HCT116 (cell line): ENCODE measurements at regions not wholly inside any gene's neighbourhood (a gene's known extent, or its start where the extent isn't known, plus 50 kb on each side); places are given as distances from the start of the nearest gene placed in this dataset.

ENCODE experiments used
- ATAC-seq: fragments of 200-7000 bp; cut with Tn5 transposase; 2 replicates; pipeline ENCODE4 v1.9.1; 2020; ENCODE audit warnings: mild to moderate bottlenecking, moderate library complexity
- BruUV-seq: library from RNA; stranded (reverse); fragments of 400-500 nt; replicated peaks from 2 replicates; lab custom pipeline; 2021; lab: Mats Ljungman, UMichigan
- CTCF ChIA-PET: fragments of 300-600 bp; sonication (Branson Sonifier 250); formaldehyde crosslinking; loops from one replicate; lab custom pipeline; 2021; ENCODE audit warnings: antibody characterized with exemption; lab: Charles Lee
- POLR2A ChIA-PET: fragments of 300-600, 350-600 bp; sonication (Branson Sonifier 250); formaldehyde crosslinking; loops from one replicate; lab custom pipeline; 2021; ENCODE audit warnings: antibody characterized with exemption; lab: Charles Lee
- RAD21 ChIA-PET, 2 experiments: fragments of 300-600 bp; sonication (Branson Sonifier 250); formaldehyde crosslinking; loops; one replicate each; lab custom pipeline; 2023; ENCODE audit warnings: low total read pairs in 2 of 2; ENCODE audit not compliant: uncharacterized antibody in 2 of 2, unreplicated experiment in 2 of 2, low non-redundant PET in 1 of 2; lab: Charles Lee
- DNase-seq: peaks from one replicate; pipeline ENCODE4 v3.0.0-alpha.2; 2010; ENCODE audit warnings: low read depth, low spot score
- H2AFZ ChIP-seq: fragments of 200-600 bp; shearing (Covaris generic), sonication (generic); 2 replicates; pipeline ENCODE4 v1.6.1; 2017; ENCODE audit warnings: low read depth, mixed run types, mixed read lengths, antibody characterized with exemption, low read length; ENCODE audit not compliant: poor library complexity, severe bottlenecking
- H3K27ac ChIP-seq: 2 replicates; pipeline ENCODE4 v1.5.1; 2012; ENCODE audit warnings: low read depth, low read length
- H3K27me3 ChIP-seq: fragments of 200-600 bp; sonication (generic); 2 replicates; pipeline ENCODE4 v1.6.1; 2016; ENCODE audit warnings: mixed run types, low read length, mixed read lengths; ENCODE audit not compliant: insufficient read depth
- H3K36me3 ChIP-seq, 2 experiments: fragments of 200-500 bp in 1 of 2; fragments of 200-600 bp in 1 of 2; sonication (Bioruptor generic) in 1 of 2; sonication (generic) in 1 of 2; 2 replicates each; pipeline versions ENCODE4 v1.5.1 to v1.6.1; 2014 to 2016; ENCODE audit warnings: low read length in 2 of 2, inconsistent platforms in 1 of 2, mixed read lengths in 1 of 2, mixed run types in 1 of 2; ENCODE audit not compliant: insufficient read depth in 2 of 2, control insufficient read depth in 1 of 2
- H3K4me1 ChIP-seq, 2 experiments: fragments of 200-600 bp in 1 of 2; sonication (generic) in 1 of 2; 2 replicates each; pipeline versions ENCODE4 v1.5.1 to v1.6.1; 2012 to 2017; ENCODE audit warnings: low read length in 2 of 2, inconsistent platforms in 1 of 2, mild to moderate bottlenecking in 1 of 2, mixed read lengths in 1 of 2, mixed run types in 1 of 2, moderate library complexity in 1 of 2; ENCODE audit not compliant: insufficient read depth in 2 of 2, control insufficient read depth in 1 of 2
- H3K4me2 ChIP-seq: fragments of 200-600 bp; sonication (generic); 2 replicates; pipeline ENCODE4 v1.6.1; 2017; ENCODE audit warnings: mixed run types, low read length, mixed read lengths
- H3K4me3 ChIP-seq, 2 experiments: fragments of 200-600 bp in 1 of 2; sonication (generic) in 1 of 2; replicated peaks in 1 of 2; 2 replicates each; pipeline ENCODE4 v1.5.1; 2011 to 2016; ENCODE audit warnings: low read length in 2 of 2, control low read depth in 1 of 2, low read depth in 1 of 2, mild to moderate bottlenecking in 1 of 2, mixed read lengths in 1 of 2, mixed run types in 1 of 2
- H3K79me2 ChIP-seq: fragments of 200-600 bp; sonication (generic); 2 replicates; pipeline ENCODE4 v1.6.1; 2017; ENCODE audit warnings: mild to moderate bottlenecking, mixed run types, low read length, moderate library complexity, mixed read lengths; ENCODE audit not compliant: insufficient read depth
- H3K9ac ChIP-seq: fragments of 200-600 bp; sonication (generic); 2 replicates; pipeline ENCODE4 v1.6.1; 2016; ENCODE audit warnings: low read length, mixed read lengths
- H3K9me2 ChIP-seq: fragments of 200-600 bp; sonication (generic), shearing (Covaris generic); 2 replicates; pipeline ENCODE4 v1.6.1; 2017; ENCODE audit warnings: mixed run types, mild to moderate bottlenecking, moderate library complexity; ENCODE audit not compliant: insufficient read depth
- H3K9me3 ChIP-seq, 2 experiments: fragments of 200-500 bp in 1 of 2; fragments of 200-600 bp in 1 of 2; sonication (Bioruptor generic) in 1 of 2; sonication (generic) in 1 of 2; 2 replicates each; pipeline ENCODE4 v1.6.1; 2014 to 2017; ENCODE audit warnings: low read length in 2 of 2, mixed read lengths in 2 of 2, inconsistent platforms in 1 of 2, low read depth in 1 of 2, mild to moderate bottlenecking in 1 of 2, mixed run types in 1 of 2, moderate library complexity in 1 of 2; ENCODE audit not compliant: control insufficient read depth in 1 of 2, insufficient read depth in 1 of 2
- H4K20me1 ChIP-seq: fragments of 200-600 bp; sonication (generic), shearing (Covaris generic); 2 replicates; pipeline ENCODE4 v1.6.1; 2017; ENCODE audit warnings: mixed run types, mild to moderate bottlenecking, moderate library complexity; ENCODE audit not compliant: insufficient read depth
- CEBPB ChIP-seq: IDR thresholded peaks from 2 replicates; pipeline ENCODE4 v1.6.1; 2012; ENCODE audit warnings: low read depth
- EZH2phosphoT487 ChIP-seq: fragments of 200-600 bp; IDR thresholded peaks from 2 replicates; pipeline ENCODE4 v1.6.1; 2018; ENCODE audit warnings: antibody characterized with exemption, borderline replicate concordance
- JUND ChIP-seq: IDR thresholded peaks from 2 replicates; pipeline ENCODE4 v1.6.1; 2012
- POLR2A ChIP-seq: IDR thresholded peaks from 2 replicates; pipeline ENCODE4 v1.7.0; 2011; ENCODE audit warnings: borderline replicate concordance; ENCODE audit not compliant: insufficient read depth, insufficient read length; ENCODE audit errors: extremely low read depth
- intact Hi-C: fragments of 100-400 bp; cut with micrococcal nuclease; formaldehyde crosslinking; loops from 2 replicates; pipeline ENCODE4 v1.10.0; 2022
- TF ChIP-seq, protein P1 (sequence below): IDR thresholded peaks from 2 replicates; pipeline ENCODE4 v1.6.1; 2012; ENCODE audit warnings: low read depth

DNA sequence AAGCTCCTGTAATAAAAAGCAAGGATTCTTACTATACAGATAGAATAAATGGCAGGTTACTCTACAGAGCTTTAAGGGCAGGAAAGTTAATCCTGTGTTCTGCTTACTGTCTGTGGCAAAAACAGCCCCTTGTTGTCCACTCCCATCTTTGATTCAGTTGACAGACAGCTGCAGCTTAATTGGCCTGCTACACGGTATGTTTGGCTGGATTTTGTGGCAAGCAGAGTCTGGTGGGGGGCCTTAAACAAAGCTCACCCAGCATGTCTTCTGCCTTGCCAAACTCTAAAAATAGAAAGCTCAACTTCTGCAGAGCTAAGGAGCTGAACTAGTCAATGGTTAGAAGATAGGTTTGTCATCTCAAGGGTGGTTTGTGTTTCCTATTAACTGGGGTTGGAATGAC is 407.2 kb downstream of the HLX start:
- ATAC-seq, result no peak
- Histone ChIP-seq H4K20me1 (no peaks in the 10 kb centered on the region), H3K79me2 (no peaks in the 10 kb centered on the region), H3K9ac (no peak overlapping the region), H3K4me1 (peaks cover 0 to 2% of the 10 kb centered on the region in 2 experiments; a peak in 1 of 4 replicates), H3K27me3 (no peaks in the 10 kb centered on the region), H3K9me2 (no peaks in the 10 kb centered on the region), H3K27ac (no peak overlapping the region), H3K4me3 (no peak overlapping the region), H3K9me3 (no peaks in the 10 kb centered on the region), H3K4me2 (no peak overlapping the region), H2AFZ (no peak overlapping the region), H3K36me3 (no peaks in the 10 kb centered on the region)
- ChIA-PET CTCF (interaction anchor here (1.1 kb wide), 1 partner anchor 22 kb away, joined by 5 read pairs; no protein-coding TSS in a partner anchor), RAD21 (no interaction called here), POLR2A (no interaction called here)
- no peak for DNase-seq
- BruUV-seq, result no TSS peak
- TF ChIP-seq EZH2phosphoT487 (no peak), JUND (no peak)
- intact Hi-C loops, result no loop called here

DNA sequence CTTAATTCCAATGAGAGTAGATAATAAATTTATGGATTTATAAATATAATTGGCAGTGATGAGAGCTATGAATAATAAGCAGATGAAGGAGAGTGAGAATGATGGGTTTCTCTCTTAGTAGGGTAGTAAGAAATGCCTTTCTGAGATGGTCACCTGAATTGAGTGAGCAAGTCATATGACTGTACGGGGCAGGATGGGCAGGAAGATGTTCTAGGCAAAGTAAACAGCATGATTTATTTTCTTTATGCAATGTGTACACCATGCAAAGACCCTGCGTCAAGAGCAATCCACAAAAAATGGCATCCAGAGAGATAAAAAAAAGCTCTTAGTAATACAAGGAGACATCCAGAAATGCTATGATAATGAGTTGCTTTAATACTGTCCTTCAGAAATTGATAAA is 409.9 kb downstream of the HLX start:
- no peak overlapping the region for H3K4me2 ChIP-seq
- H3K4me1 ChIP-seq, result peaks cover 0 to 1% of the 10 kb centered on the region in 2 experiments; a peak in 1 of 4 replicates
- CTCF ChIA-PET, result no interaction called here
- H3K79me2 ChIP-seq, result no peaks in the 10 kb centered on the region
- H3K27ac ChIP-seq, result no peak overlapping the region
- H3K9me2 ChIP-seq, result no peaks in the 10 kb centered on the region
- TF ChIP-seq, protein P1, sequence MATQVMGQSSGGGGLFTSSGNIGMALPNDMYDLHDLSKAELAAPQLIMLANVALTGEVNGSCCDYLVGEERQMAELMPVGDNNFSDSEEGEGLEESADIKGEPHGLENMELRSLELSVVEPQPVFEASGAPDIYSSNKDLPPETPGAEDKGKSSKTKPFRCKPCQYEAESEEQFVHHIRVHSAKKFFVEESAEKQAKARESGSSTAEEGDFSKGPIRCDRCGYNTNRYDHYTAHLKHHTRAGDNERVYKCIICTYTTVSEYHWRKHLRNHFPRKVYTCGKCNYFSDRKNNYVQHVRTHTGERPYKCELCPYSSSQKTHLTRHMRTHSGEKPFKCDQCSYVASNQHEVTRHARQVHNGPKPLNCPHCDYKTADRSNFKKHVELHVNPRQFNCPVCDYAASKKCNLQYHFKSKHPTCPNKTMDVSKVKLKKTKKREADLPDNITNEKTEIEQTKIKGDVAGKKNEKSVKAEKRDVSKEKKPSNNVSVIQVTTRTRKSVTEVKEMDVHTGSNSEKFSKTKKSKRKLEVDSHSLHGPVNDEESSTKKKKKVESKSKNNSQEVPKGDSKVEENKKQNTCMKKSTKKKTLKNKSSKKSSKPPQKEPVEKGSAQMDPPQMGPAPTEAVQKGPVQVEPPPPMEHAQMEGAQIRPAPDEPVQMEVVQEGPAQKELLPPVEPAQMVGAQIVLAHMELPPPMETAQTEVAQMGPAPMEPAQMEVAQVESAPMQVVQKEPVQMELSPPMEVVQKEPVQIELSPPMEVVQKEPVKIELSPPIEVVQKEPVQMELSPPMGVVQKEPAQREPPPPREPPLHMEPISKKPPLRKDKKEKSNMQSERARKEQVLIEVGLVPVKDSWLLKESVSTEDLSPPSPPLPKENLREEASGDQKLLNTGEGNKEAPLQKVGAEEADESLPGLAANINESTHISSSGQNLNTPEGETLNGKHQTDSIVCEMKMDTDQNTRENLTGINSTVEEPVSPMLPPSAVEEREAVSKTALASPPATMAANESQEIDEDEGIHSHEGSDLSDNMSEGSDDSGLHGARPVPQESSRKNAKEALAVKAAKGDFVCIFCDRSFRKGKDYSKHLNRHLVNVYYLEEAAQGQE, result no peak
- TF ChIP-seq POLR2A (no peak), CEBPB (no peak)
- DNase-seq (no peak), ATAC-seq (no peak)
- intact Hi-C loops, result no loop called here
- H3K9me3 ChIP-seq, result no peaks in the 10 kb centered on the region
- H3K27me3 ChIP-seq, result no peaks in the 10 kb centered on the region
- H3K4me3 ChIP-seq, result no peak overlapping the region
- no peaks in the 10 kb centered on the region for H4K20me1 ChIP-seq
- POLR2A ChIA-PET, result no interaction called here
- no peak overlapping the region for H3K9ac ChIP-seq
- RAD21 ChIA-PET, result no interaction called here
- H3K36me3 ChIP-seq, result no peaks in the 10 kb centered on the region
- no peak overlapping the region for H2AFZ ChIP-seq
- BruUV-seq, result no TSS peak
